ENCODE measurements at regions not wholly inside any gene's neighbourhood (a gene's known extent, or its start where the extent isn't known, plus 50 kb on each side); places are given as distances from the start of the nearest gene placed in this dataset.
"Not testable (repeated sequence)": the region's sequence is repeated elsewhere in the genome, so short reads cannot be mapped to it uniquely, and the experiment has no call there.

DNA sequence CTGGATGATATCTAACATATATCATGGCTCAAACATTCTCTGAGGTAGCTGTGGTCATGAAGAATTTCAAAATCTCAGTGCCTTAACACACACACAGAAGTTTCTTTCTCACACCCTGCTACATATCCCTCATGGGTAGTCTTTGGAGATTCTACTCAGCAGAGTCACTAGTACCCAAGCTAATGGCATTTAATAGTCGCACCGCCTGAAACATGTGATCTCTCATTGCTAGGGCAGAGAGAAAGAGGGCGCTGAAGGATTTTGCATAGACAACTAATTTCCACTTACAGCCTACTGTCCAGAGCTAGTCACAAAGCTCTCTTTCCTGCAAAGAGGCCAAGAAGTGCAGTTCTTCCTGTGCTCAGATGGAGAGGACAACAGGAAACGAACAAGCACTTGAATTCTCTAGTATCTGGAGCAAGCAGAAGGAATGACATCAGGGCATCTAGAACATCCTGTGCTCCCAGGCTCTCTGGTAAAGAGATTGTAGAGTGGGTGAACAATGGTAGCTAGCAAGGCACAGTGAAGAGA lies 183.4 kb upstream of the PTBP2 start:
- DNase-seq = peak in 22 of 51 donors; percentile 2 to 64 (median 22)

DNA sequence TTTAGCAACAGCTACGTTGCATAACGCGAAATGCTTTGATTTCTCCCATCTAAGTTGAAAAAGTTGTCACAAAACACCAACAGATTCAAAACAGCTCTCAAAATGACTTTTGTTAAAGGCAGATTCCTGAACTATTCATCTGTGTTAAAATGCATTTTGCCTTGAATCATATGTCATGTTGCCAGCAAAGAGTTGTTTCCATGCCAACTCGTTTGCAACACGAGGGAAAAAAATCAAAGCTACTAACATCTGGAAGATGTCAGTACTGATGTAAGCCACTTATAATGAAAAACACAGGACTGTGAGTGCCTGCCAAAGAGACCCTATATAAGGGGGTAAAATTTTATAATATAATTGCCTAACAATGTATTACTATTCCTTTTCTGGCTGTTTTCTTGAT lies 182.7 kb upstream of the PTBP2 start:
- DNase-seq = peak in 1 of 51 donors; percentile 50

DNA sequence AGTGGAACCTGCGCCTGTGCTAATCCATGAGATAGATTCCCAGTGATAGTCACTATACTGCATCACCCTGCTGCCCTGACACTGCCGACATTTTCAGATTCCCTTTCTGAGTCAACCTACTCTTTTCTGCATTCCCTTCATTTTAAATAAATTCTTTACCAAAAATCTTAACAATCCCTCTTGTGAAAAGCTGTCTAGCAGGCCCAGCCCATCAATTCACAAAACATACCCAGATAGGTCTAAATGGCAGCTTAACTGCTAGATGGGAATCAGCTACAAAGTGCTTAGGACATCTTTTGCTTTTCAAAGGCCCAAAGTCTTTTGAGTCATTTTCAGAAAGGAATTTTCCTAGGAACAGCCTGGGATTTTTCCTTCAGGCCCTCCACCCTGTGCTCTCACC lies 180.1 kb upstream of the PTBP2 start:
- DNase-seq = no peak

DNA sequence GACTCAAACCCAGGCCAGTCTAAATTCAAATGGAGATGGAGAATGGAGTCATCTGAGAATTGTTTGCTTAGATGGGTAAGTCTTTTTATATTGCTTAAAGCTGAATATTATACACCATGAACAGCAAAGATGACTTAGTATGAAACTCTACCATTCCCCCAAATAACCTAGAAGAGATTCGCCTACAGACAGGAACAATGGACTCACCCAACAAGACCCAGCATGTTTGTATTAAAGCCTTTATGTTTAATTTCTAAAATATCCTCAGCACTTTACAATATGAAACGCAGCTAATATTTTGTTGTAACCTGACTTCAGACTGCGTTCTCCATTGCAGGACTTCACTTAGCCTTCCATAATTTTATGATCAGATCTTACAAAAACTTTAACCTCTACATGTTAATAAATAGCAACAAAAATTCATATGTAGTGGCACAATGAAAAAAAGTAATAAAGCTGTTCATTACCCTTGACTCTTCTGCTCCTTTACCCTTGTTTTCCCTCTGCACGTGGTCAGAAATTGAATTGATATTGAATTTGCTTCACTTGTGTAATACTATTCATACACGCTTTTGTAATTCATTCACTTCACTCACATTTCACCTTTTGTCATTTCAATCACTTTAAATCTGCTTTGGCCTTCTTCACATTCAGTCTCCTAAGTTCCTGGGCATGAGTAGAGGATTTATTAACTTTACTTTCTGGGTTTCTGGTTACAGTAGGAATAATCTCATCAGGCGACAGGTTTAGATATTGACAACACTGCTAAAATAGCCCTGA lies 177.3 kb upstream of the PTBP2 start:
- no peak for DNase-seq

DNA sequence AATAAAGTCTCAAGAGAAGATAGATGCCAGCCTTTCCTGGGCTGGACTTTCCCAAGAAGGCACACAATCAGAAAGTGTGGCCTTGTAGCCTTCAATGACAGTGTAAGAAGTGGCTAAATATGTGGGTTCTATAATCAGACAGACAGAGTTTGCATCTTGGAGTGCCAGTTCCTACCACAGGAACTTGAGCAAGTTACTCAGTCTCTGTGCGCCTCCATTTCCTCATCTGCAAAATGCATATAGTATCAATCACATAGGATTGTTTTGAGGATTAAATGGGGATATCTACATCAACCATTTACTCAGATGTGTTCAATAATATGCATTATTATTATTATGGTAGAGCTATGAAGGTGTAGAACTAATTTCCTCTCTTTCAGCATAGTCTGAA lies 176.8 kb upstream of the PTBP2 start:
- DNase-seq = no peak

DNA sequence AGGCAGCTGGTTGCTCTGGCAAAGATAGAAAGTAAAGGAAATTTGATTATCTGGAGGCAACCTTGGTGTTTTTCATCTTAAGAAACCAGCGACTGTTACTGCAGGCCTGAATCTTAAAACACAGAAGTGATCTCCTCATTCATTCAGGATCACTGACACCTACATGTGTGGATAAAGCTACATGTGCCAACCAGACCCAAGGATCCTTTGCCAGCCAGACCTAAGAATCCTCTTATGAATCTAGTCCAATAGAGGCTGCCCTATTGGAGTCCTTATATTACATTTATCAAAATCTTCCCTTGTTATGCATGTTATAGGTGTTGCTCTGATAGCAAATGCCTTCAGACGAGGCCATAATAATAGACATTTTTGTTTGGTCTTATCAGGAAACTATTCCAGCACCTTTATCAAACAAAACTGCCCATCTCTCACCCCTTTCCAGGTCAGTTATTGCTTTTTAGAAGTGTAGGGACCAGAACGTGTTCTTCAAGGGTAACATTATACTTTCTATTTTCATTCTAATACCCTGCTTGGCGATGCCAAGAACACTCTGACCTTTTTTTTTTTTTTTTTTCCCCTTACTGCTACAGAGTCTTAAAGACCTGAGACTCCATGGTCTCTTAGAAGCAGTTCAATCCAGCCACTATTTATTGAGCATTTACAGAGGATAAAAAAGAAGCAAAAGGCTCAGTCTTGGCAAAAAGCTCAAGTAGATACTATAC lies 175.5 kb upstream of the PTBP2 start:
- no peak for DNase-seq

DNA sequence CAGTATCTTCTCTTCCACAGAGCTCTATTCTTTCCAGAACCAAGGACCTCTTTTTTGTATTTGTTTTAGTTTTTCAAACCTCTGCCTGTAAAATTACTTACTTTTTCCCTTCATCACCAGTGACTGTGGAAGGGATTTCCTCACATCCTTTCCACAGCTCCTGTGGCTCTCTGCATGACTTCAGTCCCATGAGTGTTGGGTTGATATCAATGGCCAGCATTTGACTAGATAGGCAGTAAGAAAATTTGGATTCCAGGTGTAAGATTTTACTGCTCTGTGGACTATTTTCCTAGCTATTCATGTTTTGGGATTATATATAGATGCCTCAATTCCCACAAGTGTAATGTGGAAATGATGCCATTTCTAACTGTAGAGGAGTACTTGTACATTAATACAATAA lies 171.5 kb upstream of the PTBP2 start:
- no peak for DNase-seq

DNA sequence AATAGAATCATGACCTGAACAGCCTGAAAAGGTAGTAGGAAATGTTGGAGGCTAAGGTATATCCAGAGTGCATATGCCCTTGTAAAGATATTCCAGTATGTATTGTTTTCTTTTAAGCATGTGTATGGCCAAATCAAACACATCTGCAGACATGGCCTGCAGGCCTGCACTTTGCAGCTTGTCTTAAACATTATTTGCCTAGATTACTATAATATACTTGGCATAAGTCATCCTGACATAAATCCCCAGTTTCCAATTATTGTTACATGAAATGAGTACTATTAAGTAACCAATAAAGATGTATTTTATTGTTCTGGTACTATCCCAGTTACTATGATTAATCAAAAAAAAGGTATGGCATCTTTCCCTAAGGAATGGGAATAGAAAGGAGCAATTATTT lies 169.1 kb upstream of the PTBP2 start:
- DNase-seq = no peak

DNA sequence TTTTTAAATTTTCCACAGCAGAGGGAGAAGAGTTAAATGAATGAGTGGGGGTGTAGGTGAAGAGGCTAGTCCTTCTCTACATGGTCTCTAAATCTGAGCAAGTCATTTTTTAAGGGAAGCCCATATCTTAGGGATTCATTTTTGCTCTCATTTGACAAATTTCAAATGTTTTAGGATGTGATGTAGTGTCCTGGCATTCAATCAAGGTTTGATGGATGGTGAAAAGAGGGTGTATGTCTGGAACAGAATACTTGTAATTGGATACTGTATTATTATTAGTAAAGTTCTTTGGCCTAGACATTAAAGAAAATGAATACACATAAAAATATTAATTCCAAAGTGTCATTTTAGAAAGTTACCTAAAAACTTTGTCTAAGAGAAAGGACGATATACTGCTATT lies 167.8 kb upstream of the PTBP2 start:
- no peak for DNase-seq

DNA sequence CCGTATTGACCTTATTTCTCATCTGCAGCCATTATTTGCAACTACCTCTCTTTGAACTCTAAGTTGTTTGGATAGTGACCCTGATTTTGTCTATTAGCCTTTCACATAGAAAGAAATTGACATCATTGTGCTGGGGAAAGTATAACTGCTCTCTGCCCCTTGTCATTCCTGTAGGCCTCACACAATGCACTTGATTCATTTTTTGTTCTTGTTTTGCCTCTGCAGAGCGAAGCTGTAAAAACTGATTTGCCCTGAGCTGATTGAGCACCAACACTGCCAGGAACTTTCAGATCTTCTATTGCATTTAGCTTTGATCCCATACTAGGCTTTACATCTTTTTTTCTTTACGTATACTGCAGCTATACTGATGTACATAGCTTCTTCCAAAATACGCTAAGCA lies 167.2 kb upstream of the PTBP2 start:
- DNase-seq = peak in 1 of 51 donors; percentile 10

DNA sequence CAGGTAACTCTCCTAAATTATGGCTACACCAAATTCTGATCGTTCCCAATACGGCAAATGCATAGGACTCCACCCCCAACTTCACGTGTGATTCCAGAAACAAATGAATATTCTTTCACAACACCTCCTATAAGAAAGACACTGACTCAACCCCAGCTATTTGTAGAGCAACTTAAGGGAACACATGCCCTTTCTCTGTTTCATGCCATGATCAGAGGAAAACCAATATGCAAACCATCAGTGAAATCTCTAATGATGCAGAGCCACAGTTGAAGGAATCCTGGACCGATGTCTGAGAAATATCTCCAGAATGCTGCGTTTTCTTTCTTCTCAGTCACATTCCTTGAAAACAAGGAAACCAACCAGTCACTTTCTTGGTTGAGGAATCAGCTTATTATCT lies 164.2 kb upstream of the PTBP2 start:
- no peak for DNase-seq

DNA sequence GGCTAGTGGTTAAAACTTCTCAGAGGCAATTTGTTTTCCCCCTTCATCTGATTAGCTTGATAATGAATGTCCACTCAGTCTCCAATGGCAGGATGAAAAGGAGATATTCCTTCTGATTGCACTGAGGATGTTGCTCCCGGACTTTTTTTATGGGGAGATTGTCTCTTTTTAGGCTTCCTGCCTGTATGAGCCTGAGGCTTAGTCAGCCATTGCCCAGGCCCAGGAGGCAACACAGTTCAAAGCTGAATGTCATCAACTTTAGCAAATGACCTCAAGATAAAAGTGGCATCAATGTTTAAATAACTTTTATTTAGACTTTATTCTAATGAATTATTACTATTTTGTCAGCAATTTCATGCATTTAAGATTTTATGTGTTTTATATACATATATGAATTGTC lies 162.9 kb upstream of the PTBP2 start:
- no peak for DNase-seq

DNA sequence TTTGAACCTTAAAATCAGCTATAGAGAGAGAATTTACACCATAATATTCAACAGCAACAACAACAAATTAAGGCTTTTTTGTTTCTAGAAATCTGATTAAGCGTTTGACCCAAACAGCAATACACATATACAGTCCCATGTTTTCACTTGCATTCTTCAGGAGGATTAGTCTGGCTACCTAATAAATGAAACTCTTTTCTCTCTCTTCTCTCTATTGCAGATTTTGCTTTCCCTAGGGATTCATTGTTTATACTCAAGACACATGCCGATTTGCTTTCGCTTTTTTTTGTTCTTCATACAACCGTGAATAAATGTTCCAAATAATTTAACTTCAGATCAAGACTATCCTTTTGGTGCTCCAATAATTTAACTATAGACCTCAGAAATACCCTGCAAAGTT lies 162.4 kb upstream of the PTBP2 start:
- DNase-seq = no peak

DNA sequence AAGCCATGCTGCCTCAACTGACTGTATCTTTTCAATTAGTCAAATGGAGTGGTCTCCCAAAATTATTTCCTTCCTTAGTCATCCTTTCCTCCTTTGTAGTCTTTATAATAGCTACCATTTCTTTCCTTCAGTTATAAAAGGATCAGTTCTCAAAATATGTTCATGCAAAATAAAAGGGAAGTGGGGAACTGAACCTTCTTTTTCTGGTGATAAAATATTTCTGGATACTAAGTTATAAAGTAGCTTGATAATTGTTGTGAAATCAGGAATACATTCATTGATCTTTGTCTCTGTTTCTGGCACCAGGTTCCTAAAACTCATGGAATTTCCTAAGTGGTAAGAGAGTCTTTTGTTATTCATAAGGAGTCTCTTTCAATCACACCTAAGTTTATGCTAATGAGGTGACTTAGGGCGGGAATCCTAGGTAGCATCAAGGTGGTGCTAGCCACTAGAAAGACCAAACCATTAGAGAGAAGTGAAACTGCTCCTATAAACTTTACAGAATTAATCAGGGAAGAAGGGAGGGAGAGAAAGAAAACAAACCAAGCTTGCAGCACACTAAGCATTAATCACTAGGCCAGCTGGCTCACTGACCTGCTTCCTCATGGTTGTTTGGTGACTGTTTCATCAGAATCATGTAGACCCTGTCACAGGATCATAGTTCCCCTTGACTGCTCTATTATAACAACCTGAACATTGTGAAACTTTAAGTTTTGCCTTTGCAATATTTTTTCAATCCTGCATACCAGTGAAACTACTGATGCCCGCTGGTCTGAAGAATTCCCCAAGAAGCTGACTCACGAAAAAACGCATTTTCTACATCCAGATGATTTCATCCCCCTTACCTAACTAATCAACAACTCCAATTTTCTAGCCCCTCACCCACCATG lies 161.6 kb upstream of the PTBP2 start:
- no peak for DNase-seq

DNA sequence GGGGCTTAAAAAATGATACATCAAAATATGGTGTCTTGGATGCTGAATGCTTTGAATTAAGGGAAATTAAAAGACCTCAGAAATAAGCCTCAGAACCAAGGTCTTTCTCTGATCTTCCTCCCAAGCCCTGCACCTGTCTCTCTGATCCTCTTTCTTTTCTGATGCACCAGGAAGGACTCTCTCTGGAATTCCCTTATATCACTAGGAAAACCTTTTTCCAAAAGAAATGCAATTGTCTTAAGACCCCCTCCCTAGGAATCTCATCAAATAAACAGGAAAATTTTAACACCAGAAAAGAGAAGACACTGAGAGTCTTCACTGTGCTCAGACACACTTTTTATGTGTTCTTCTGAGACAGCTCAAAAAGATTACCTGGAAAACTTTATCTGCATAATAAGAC lies 159.5 kb upstream of the PTBP2 start:
- no peak for DNase-seq

DNA sequence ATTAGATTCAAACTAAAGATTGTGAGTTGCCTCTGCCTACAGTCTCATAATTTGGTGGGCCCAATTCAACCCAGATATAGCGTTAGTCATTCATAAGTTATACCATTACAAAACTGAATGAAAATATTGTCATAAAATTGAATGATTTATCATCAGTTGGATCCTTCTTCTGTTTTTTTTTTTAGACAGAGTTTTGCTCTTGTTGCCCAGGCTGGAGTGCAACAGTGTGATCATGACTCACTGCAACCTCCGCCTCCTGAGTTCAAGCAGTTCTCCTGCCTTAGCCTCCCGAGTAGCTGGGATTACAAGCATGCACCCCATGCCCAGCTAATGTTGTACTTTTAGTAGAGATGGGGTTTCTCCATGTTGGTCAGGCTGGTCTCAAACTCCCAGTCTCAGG lies 157.2 kb upstream of the PTBP2 start:
- DNase-seq = not testable (repeated sequence)

DNA sequence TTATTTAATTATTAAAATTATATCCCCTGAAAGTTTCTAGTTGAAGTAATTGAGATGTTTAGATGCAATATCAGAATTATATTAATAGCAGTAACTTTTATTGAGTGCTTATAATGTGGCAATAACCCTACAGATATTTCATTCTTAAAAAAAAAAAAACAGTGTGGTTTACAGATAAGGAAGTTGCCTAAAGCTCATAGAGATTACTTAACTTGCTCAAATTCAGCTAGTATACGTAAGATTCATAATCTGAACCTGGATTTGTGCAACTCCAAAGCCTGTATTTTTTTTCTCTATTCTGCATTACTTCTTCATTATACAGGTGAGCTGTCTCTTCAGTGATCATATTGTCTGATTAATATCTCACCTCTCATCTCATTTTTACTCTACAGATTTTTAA lies 156.0 kb upstream of the PTBP2 start:
- no peak for DNase-seq

DNA sequence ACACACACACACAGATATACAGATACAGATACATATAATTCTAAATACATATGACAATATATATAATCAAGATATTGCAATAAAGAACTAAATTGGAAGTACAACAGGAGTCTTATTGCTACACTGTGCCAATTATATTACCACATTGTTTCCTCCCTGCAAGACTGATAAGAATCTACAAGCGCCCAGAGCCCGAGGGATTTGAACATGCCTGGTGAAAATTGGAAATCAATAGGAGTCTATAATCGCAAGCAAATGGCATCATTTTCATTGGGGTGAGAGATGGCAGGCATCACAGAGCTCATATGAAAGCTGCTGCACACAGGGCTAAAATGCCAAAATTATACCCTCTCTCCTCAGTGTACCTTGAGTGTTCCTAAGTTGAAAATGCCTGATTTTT lies 152.9 kb upstream of the PTBP2 start:
- DNase-seq = no peak

DNA sequence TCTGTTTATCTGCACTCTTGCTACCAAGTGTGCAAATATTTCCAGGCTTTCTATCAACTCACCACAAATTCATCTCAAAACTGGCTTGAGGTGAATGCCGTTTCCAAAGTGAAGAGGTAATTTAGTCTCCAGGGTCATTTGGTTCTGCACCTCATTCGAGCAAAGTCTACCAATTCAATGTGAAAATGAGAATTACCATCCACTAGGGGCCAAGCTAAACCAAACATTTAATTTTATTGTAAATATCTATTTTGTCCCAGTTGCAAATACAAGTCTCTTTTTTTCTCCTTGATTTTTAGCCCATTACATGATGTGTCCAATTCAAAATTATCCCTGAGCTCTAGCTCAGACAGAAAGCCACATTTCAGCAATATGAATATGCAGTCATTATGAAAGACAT lies 152.3 kb upstream of the PTBP2 start:
- DNase-seq = no peak

DNA sequence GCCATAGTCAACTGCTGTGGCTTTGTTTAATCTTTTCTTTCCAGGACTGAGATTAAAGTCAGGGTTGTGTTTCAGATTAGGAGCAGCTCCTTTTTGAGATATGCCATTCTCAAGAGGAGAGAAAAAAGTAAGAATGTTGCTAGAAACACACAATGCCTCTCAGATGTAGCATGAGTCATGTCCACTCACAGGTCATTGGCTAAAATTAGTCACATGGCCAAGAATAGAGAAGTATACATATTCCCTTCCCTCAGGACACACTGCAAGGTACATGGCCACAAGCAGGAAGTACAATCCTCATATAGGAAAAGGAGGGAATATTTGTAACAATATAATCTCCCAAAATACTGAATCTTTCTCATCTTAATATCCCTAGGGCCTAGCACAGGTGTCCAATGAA lies 141.9 kb upstream of the PTBP2 start:
- no peak for DNase-seq

DNA sequence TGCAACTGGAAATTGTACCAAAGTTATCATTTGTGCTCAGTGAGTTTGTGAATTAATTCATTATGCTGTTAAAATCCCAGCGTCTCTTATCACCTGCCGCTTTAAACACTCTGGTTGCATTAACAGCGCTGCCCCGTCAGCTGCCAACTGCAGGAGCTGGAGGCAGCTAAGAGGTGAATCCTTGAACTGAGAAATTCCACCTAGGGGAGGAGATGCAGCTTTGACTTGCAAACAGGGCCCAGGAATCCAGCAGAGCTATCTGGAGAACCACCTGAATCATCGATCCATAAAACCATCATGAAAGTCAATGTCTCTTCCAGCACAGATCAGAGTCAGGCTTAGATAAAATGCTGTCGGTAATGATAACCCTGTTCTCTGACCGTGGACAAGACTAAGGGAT lies 140.7 kb upstream of the PTBP2 start:
- no peak for DNase-seq

DNA sequence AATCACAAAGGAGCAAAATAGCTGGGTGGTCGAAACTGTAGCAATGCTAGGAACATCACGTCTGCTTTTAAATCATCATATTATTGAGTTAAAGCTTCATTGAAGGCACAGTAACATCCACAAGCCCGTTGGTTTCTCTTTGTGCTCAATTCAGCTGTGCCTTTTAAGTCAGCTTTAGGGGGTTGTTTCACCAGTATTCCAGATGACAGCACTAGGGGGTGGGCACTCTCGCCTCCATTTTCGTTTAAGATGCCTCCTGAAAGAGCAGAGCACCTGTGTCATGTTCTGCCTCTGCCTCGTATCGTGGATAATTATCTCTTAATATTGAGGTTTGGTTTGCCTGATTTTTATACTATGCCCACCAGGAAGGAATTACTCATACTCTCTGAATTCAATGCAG lies 139.8 kb upstream of the PTBP2 start:
- no peak for DNase-seq
